SW480 (cell line): ENCODE measurements at regions not wholly inside any gene's neighbourhood (a gene's known extent, or its start where the extent isn't known, plus 50 kb on each side); places are given as distances from the start of the nearest gene placed in this dataset.
A peak's percentile ranks its signal among the peaks of the same experiment; 100 is the strongest.
"Not testable (repeated sequence)": the region's sequence is repeated elsewhere in the genome, so short reads cannot be mapped to it uniquely, and the experiment has no call there.

ENCODE experiments used
- DNase-seq: peaks from one replicate; pipeline ENCODE4 v3.0.0-alpha.2; 2016; ENCODE audit warnings: low spot score

GRCh38 chr21:33993286-33994231 is 78.0 kb upstream of the ATP5PO start:
- DNase-seq = peak; percentile 32

- DNase-seq = not testable (repeated sequence)
Observed at GRCh38 chr21:33992412-33992811, 76.8 kb upstream of the ATP5PO start.

- DNase-seq = no peak
Observed at GRCh38 chr21:33991133-33991532, 75.5 kb upstream of the ATP5PO start.

DNA sequence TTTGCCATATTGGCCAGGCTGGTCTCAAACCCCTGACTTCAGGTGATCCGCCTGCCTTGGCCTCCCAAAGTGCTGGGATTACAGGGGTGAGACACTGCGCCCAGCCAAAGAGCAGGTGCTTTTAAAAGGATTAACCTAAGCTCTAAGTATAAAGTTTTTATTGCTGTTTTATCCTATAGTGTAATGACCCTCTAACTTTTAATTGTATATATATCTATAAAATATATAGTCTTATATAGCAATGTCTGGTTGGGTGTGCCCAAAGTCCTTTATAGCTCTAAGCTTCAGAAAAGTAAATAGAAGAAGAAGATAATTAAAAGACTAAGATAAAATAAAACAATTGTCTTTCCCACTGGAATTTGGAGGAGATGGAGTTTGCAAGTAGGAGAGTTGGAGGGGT is 73.8 kb upstream of the ATP5PO start:
- no peak for DNase-seq

GRCh38 chr21:33988237-33989017 is 72.8 kb upstream of the ATP5PO start:
- DNase-seq = no peak

DNA sequence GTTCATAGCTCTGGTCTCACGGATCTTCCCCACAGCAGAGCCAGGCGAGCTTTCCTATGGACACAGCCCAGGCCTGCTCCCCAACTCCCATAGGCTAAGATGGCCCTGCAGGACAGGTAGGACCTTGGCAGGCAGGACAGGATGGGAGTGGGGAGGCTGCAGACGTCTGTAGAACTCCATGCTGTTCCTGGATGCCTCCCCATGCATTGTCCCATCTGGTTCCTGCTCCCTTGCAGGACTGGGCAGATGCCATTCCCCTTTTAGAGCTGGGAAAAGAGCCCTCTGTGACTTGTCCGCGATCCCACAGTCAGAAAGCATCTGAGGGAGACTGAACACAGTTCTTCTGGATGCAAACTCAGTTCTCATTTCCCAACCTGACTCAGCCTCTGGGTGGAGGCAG is 71.9 kb upstream of the ATP5PO start:
- no peak for DNase-seq

- DNase-seq = no peak
Observed at GRCh38 chr21:33985117-33986050, 69.8 kb upstream of the ATP5PO start.

DNA sequence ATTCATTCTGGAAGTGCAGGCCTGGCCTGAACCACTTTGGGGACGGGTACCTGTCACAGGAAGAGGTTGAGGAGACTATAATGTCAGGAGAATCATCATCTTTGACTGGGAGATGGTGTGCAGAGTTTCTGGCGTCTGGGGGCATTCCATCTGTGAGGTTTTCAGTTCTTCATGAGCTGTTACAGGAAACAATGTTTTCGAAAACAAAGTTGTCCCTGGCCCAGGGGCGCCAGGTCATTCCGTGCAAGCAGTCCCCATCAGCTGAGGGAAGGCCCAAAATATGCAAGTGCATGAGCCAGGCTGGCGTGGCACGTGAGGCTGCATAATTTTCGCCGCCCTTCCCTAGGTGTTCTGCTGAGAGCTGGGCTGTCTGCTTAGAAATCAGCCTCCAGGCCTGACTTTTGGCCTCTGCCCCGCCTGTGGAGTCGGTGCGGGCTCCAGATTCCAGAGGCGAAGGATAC is 68.4 kb upstream of the ATP5PO start:
- no peak for DNase-seq

GRCh38 chr21:33981391-33982101 is 65.9 kb upstream of the ATP5PO start:
- no peak for DNase-seq

- DNase-seq = no peak
Observed at GRCh38 chr21:33980276-33980916, 64.8 kb upstream of the ATP5PO start.

DNA sequence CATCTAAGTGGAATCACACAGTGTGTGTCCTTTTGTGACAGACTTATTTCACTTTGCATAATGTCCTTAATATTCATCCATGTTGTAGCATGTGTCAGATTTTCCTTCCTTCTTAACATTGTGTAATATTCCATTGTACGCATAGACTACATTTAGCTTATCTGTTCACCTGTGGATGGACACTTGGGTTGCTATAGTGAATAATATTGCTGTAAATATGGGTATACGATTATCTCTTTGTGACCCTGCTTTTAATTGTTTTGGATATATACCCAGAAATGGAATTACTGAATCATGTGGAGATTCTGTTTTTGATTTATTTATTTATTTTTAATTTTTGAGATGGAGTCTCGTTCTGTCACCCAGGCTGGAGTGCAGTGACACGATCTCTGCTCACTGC is 63.0 kb upstream of the ATP5PO start:
- no peak for DNase-seq

- no peak for DNase-seq
Observed at GRCh38 chr21:33977721-33978369, 62.2 kb upstream of the ATP5PO start.

GRCh38 chr21:33977017-33977720 is 61.6 kb upstream of the ATP5PO start:
- DNase-seq = no peak

DNA sequence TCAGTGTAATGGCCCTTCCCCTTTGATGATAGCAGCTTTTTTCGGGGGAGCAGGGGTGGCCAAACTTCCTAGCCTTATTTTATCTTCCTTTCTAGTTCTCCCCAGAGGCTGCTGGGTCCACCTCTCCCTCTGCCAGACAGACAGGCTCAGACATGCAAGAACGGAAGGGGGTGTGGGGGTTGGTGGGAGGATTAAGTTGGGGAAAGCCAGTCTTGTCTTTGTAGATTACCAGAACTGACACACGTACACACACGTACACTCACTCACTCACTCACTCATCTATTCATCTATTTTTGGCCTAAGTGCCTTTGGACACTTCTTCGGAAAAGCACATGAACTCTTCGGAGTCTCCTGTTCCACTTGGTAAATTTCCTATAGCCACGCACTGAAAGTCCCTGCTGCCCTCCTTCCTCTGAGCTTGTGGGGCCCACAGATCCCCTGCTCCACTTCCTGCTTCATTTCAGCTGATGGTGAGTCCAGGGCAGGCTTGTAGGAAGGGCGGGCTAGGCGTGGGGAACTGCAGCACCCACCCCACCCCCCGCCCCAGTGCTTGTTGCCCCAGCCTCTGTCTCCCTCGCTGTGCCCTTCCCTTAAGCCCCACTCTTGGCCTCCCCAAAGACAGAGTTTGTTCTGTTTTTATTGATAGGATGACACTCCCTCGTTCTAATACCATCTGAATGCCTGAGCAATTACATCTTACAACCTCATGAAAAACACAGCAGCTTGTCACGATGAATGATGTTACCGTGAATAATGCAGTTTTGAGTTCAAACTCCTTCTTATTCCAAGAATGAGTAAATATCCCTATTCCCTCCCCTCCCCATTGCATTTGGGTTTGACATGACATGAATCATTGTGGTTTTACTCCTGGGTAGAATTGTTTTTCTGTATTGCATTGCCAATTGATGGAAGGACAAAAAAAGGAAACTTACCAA is 60.7 kb upstream of the ATP5PO start:
- DNase-seq = peak; percentile 91

GRCh38 chr21:33975548-33976081 is 60.0 kb upstream of the ATP5PO start:
- DNase-seq = peak; percentile 86

DNA sequence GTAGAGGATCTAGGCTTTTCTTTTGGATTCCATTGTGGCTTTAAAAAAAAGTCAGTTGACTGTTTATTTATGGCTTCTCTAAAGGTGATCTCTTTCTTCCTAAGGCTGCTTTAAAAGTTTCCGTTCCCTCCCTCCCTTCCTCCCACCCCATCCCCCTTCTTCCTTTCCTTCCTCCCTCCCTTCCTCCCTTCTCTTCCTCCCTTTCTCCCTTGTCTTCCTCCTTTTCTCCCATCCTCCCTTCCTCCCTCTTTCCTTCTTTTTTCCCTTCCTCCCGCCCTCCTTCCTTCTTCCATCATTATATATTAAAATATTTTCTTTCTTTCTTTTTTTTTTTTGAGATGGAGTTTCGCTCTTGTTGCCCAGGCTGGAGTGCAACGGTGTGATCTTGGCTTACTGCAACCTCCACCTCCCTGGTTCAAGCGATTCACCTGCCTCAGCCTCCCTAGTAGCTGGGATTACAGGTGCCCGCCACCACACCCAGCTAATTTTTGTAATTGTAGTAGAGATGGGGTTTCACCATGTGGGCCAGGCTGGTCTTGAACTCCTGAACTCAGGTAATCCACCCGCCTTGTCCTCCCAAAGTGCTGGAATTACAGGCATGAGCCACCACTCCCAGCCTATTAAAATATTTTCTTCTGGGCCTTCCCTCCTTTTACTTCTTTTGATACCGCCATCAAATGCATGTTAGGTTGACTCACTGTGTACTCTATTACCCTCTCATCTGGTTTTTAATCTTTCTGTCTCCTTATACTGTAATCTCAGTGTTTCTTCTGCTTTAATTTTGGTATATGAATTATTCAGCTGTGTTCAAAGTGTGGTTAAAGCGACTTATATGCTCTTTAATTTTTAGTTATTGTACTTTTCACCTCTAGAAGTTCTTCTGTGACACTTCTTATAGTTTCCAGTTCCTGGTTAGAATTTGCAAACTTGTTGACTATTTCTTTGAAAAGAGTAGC is 59.2 kb upstream of the ATP5PO start:
- DNase-seq = peak; percentile 38

DNA sequence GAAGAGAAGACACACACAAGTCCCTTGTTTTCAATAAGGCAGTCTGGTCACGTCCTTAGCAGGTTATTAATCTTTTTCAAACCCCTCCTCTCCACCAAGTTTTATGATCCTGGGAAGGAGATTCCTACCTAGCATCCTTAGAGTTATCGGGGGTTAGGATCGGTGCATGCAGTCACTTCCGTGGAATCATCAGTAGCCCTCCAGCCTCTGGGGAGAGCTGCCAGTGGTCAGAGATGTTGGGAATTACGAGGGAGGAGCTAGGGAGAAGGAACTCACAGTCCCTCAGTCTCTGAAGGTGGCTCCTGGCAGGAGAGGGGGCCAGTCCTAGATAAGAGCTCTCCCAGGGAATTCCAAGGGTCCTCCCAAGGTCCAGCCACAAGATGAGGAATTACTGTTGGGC is 57.7 kb upstream of the ATP5PO start:
- DNase-seq = no peak
